ENCODE measurements at regions not wholly inside any gene's neighbourhood (a gene's known extent, or its start where the extent isn't known, plus 50 kb on each side); places are given as distances from the start of the nearest gene placed in this dataset.

- Histone ChIP-seq H3K4me3 (no peak overlapping the region), H3K27me3 (ENCODE audit: low read depth) (no peaks in the 10 kb centered on the region), H3K9me3 (no peaks in the 10 kb centered on the region), H3K36me3 (no peaks in the 10 kb centered on the region), H3K4me1 (no peaks in the 10 kb centered on the region), H3K27ac (no peak overlapping the region)
- intact Hi-C loops (cut with DNase I) = no loop called here
- TF ChIP-seq CTCF (IDR thresholded peaks at IDR 0.05) = no peak
- ATAC-seq (no peak), DNase-seq (no peak)
These were observed 113.5 kb downstream of the TMEM114 start for GRCh38 chr16:8476824-8477223.

- Histone ChIP-seq H3K27ac (no peak overlapping the region), H3K4me3 (no peak overlapping the region), H3K36me3 (no peaks in the 10 kb centered on the region), H3K9me3 (no peaks in the 10 kb centered on the region), H3K27me3 (ENCODE audit: low read depth) (no peaks in the 10 kb centered on the region), H3K4me1 (no peaks in the 10 kb centered on the region)
- ATAC-seq = no peak
- no peak for TF ChIP-seq CTCF (IDR thresholded peaks at IDR 0.05)
- intact Hi-C loops (cut with DNase I) = no loop called here
- no peak for DNase-seq
These were observed 115.7 kb downstream of the TMEM114 start for GRCh38 chr16:8474587-8474986.

- no peaks in the 10 kb centered on the region for H3K9me3 ChIP-seq
- intact Hi-C loops (cut with DNase I) = no loop called here
- no peak for TF ChIP-seq CTCF (IDR thresholded peaks at IDR 0.05)
- H3K27me3 ChIP-seq (ENCODE audit: low read depth) = no peaks in the 10 kb centered on the region
- no peaks in the 10 kb centered on the region for H3K4me1 ChIP-seq
- DNase-seq = no peak
- no peak for ATAC-seq
- H3K4me3 ChIP-seq = no peak overlapping the region
- no peak overlapping the region for H3K27ac ChIP-seq
- H3K36me3 ChIP-seq = no peaks in the 10 kb centered on the region
These were observed 121.1 kb downstream of the TMEM114 start for GRCh38 chr16:8469102-8469778.

- no peak overlapping the region for H3K27ac ChIP-seq
- H3K27me3 ChIP-seq (ENCODE audit: low read depth) = no peaks in the 10 kb centered on the region
- H3K36me3 ChIP-seq = no peaks in the 10 kb centered on the region
- no peak for TF ChIP-seq CTCF (IDR thresholded peaks at IDR 0.05)
- no peaks in the 10 kb centered on the region for H3K9me3 ChIP-seq
- ATAC-seq (no peak), DNase-seq (no peak)
- intact Hi-C loops (cut with DNase I) = no loop called here
- no peaks in the 10 kb centered on the region for H3K4me1 ChIP-seq
- no peak overlapping the region for H3K4me3 ChIP-seq
These were observed 125.3 kb downstream of the TMEM114 start for GRCh38 chr16:8464979-8465378.

GRCh38 chr16:8459085-8459733, 131.1 kb downstream of the TMEM114 start:
- no peak for TF ChIP-seq CTCF (IDR thresholded peaks at IDR 0.05)
- no peak for DNase-seq
- ATAC-seq = no peak
- Histone ChIP-seq H3K4me1 (no peaks in the 10 kb centered on the region), H3K27ac (no peak overlapping the region), H3K36me3 (no peaks in the 10 kb centered on the region), H3K4me3 (no peak overlapping the region), H3K27me3 (ENCODE audit: low read depth) (peaks cover 5% of the 10 kb centered on the region), H3K9me3 (peaks cover 5% of the 10 kb centered on the region)
- intact Hi-C loops (cut with DNase I) = no loop called here
